Coronary artery (tissue), 2 donors: ENCODE measurements at regions not wholly inside any gene's neighbourhood (a gene's known extent, or its start where the extent isn't known, plus 50 kb on each side); places are given as distances from the start of the nearest gene placed in this dataset.

Experiments
- DNase-seq: peaks from one replicate; pipeline ENCODE4 v3.0.0-alpha.2; 2017; ENCODE audit warnings: low spot score
- H3K27ac ChIP-seq, 2 donors: fragments of 200-600 bp; sonication (generic); one replicate each; pipeline ENCODE4 v1.5.1; 2016 to 2019
- H3K4me3 ChIP-seq: fragments of 200-600 bp; sonication (generic); 2 replicates; pipeline ENCODE4 v1.5.1; 2016; ENCODE audit warnings: mild to moderate bottlenecking, moderate library complexity
- TF ChIP-seq, protein P1 (sequence below): fragments of 200-600 bp; sonication (generic); IDR thresholded peaks from one replicate; pipeline ENCODE4 v1.5.1; 2019; ENCODE audit warnings: antibody characterized with exemption

DNA sequence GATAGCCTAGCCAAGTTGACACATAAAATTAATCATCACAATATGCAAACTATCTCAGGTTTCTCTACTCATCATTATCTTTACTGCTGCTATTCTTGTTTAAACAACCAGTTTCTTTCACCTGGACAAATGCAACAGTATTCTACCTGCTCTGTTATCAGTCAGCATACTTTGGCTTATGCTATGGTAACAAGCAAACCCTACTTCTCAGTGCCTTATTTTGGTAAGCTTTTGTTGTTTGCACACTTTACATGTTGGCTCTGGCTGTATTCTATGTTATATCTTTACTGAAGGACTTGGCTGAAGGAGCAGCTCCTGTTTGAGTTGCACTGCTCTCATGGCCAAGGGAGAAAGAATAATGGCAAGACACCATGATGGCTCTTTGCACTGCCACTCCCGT lies 463.1 kb downstream of the EPM2A start:
- TF ChIP-seq, protein P1, sequence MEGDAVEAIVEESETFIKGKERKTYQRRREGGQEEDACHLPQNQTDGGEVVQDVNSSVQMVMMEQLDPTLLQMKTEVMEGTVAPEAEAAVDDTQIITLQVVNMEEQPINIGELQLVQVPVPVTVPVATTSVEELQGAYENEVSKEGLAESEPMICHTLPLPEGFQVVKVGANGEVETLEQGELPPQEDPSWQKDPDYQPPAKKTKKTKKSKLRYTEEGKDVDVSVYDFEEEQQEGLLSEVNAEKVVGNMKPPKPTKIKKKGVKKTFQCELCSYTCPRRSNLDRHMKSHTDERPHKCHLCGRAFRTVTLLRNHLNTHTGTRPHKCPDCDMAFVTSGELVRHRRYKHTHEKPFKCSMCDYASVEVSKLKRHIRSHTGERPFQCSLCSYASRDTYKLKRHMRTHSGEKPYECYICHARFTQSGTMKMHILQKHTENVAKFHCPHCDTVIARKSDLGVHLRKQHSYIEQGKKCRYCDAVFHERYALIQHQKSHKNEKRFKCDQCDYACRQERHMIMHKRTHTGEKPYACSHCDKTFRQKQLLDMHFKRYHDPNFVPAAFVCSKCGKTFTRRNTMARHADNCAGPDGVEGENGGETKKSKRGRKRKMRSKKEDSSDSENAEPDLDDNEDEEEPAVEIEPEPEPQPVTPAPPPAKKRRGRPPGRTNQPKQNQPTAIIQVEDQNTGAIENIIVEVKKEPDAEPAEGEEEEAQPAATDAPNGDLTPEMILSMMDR = no peak
- H3K4me3 ChIP-seq = no peak overlapping the region
- no peak overlapping the region for H3K27ac ChIP-seq
- no peak for DNase-seq

DNA sequence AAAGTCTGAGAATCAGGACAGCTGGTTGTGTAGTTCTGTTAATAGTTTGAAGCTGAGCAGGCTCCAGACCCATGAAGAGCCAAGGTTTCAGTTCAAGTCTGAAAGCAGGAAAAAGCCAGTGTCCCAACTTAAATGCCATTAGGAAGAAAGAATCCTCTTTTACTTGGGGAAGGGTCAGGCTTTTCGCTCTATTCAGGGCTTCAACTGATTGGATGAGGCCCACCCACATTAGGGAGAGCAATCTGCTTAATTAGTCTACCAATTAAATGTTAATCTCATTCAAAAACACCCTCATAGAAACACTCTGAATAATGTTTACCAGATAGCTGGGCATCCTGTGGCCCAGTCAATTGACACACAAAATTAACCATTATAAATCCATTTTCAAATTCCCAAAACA lies 462.2 kb downstream of the EPM2A start:
- no peak for DNase-seq
- no peak overlapping the region for H3K27ac ChIP-seq
- no peak overlapping the region for H3K4me3 ChIP-seq
- TF ChIP-seq, protein P1 = no peak

DNA sequence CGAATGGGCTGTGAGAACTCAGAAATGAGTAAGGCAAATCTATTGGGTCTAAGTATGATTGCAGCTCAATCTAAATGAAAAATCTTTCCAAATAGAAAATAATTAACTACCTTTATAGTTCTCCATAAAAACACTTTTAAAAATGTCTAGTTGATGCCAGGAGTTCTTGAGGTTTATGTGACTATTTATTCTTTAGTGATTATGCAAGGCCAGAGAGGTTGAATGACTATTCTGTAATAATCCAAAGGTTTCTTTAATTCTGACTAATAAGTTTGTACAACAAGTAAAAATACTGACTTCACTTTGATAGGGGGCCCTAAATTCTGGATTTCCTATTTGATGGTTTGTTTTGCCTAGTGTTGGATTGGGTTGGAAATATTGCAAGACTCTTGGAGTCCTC lies 461.2 kb downstream of the EPM2A start:
- H3K27ac ChIP-seq = no peak overlapping the region
- no peak overlapping the region for H3K4me3 ChIP-seq
- DNase-seq = no peak
- TF ChIP-seq, protein P1 = no peak

- no peak for DNase-seq
- no peak overlapping the region for H3K27ac ChIP-seq
- no peak overlapping the region for H3K4me3 ChIP-seq
- TF ChIP-seq, protein P1 = no peak
These were observed 460.3 kb downstream of the EPM2A start for GRCh38 chr6:145275019-145275418.

GRCh38 chr6:145275787-145276186 lies 459.5 kb downstream of the EPM2A start:
- TF ChIP-seq, protein P1 = no peak
- Histone ChIP-seq H3K4me3 (no peak overlapping the region), H3K27ac (no peak overlapping the region)
- DNase-seq = no peak

DNA sequence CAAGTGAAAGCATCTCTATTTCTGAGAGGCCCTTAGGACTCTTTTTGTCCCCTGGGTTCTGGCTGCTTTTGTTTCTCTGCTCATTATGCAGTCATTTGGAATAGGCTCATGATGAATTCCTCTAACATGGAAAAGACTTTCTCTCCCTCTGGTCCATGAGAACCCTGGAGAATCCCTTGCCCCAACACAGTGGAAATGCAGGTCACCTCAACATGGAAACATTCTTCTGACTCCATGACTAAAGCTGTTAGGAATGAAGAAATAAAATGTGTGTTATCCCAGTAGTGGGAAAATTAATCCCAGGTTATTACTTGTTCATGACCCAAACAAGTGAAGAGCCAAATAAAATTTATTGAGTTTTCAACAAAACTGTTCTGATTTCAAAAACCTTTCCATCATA lies 458.6 kb downstream of the EPM2A start:
- no peak for DNase-seq
- no peak overlapping the region for H3K4me3 ChIP-seq
- TF ChIP-seq, protein P1 = no peak
- no peak overlapping the region for H3K27ac ChIP-seq

DNA sequence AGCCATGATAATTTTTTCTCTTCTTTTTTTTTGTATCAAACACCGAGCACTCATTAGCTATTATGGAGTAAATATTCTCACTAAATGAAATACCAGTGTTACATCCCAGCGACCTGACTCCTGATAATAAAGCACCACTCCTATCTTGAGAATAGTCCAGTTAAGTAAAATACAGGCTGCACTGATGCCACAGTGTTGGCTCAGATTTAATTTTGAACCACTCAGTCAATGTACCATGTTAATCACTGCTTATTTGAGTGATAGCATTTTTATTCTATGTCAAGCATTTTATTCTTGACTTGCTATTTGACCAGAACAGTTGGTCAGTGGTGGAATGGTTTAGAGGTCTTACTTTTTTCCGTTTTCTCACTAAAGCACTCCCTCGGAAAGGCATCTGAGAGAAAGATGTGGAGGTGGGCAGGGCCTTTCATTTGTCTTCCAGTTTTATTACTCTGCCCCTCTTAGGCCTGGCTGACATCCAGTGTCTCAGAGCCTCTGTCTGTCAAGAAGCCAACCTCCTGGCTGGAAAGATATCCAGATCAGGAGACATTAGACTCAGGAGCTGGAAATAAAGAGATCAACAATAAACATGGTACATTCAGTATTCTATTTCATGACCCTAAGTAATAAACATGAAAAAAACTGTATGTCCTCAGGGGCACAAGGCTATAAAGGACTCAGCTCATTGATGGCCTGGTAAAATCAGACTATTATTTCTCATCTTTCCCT lies 457.8 kb downstream of the EPM2A start:
- Histone ChIP-seq H3K27ac (no peak overlapping the region), H3K4me3 (no peak overlapping the region)
- TF ChIP-seq, protein P1 = no peak
- DNase-seq = no peak
